ENCODE measurements at regions not wholly inside any gene's neighbourhood (a gene's known extent, or its start where the extent isn't known, plus 50 kb on each side); places are given as distances from the start of the nearest gene placed in this dataset.

- TF ChIP-seq FOS (IDR thresholded peaks at IDR 0.05; ENCODE audit: borderline replicate concordance, extremely low read depth, insufficient read length) (no peak), JUNB (IDR thresholded peaks at IDR 0.05) (no peak), SMC3 (IDR thresholded peaks at IDR 0.05; ENCODE audit: borderline replicate concordance, low read length) (no peak), ZNF592 (IDR thresholded peaks at IDR 0.05) (no peak), EZH2 (IDR thresholded peaks at IDR 0.05; ENCODE audit: borderline replicate concordance, control insufficient read depth, low read depth, low read length) (no peak), GABPA (IDR thresholded peaks at IDR 0.05; ENCODE audit: low read depth) (no peak), CUX1 (IDR thresholded peaks at IDR 0.05; ENCODE audit: insufficient replicate concordance, low read depth, low read length) (no peak), NFIC (IDR thresholded peaks at IDR 0.05; ENCODE audit: low read depth, low read length) (no peak), HDAC6 (IDR thresholded peaks at IDR 0.05; ENCODE audit: unreplicated experiment) (no peak), POU2F2 (IDR thresholded peaks at IDR 0.05; ENCODE audit: borderline replicate concordance, low read depth, low read length) (no peak), CBX5 (IDR thresholded peaks at IDR 0.05; ENCODE audit: low read depth) (no peak)
- H4K20me1 ChIP-seq (ENCODE audit: control insufficient read depth, insufficient read depth), result no peaks in the 10 kb centered on the region
- POLR2A ChIA-PET, result no interaction called here
- no TSS peak for BruUV-seq (replicated peaks)
- RAD21 ChIA-PET (ENCODE audit: unreplicated experiment), result no interaction called here
- H3K9ac ChIP-seq (ENCODE audit: control insufficient read depth, insufficient read depth, low read length), result no peak overlapping the region
- no peak overlapping the region for H3K4me3 ChIP-seq
- H3K79me2 ChIP-seq (ENCODE audit: control insufficient read depth, insufficient read depth, low read length), result no peaks in the 10 kb centered on the region
- H3K4me1 ChIP-seq (ENCODE audit: control insufficient read depth, insufficient read depth, low read length), result peaks cover 7% of the 10 kb centered on the region; the same call in 1 of the 2 replicates
- in situ Hi-C loops (cut with MboI) (no loop called here), intact Hi-C loops (cut with micrococcal nuclease; ENCODE audit: unreplicated experiment) (no loop called here)
- ATAC-seq, result peak; percentile 30
- no peaks in the 10 kb centered on the region; the same call in 2 of the 3 replicates for H3K9me3 ChIP-seq (replicated peaks; ENCODE audit: control insufficient read depth, insufficient read depth, low read length)
- H3K27me3 ChIP-seq (replicated peaks in 1 of 2; ENCODE audit: control insufficient read depth in 2 of 2, insufficient read depth in 2 of 2, low read length in 1 of 2), result no peaks in the 10 kb centered on the region
- CTCF ChIA-PET, result interaction anchor here (1.5 to 1.9 kb wide), 2 partner anchors 9 to 52 kb away, joined by 3 to 6 read pairs; no protein-coding TSS in a partner anchor
- H3K36me3 ChIP-seq (ENCODE audit: control insufficient read depth in 2 of 2, insufficient read depth in 2 of 2, low read length in 1 of 2), result no peaks in the 10 kb centered on the region
- no peak for FAIRE-seq
- SMC1A ChIA-PET (ENCODE audit: uncharacterized antibody, unreplicated experiment), result interaction anchor here (1.3 kb wide), 1 partner anchor 55 kb away, joined by 3 read pairs; no protein-coding TSS in a partner anchor
- H3K27ac ChIP-seq (ENCODE audit: control insufficient read depth, insufficient read depth), result no peak overlapping the region
- 87% methylated on average over 4 of the region's 4 CpGs for WGBS (ENCODE audit: insufficient coverage, insufficient replicate concordance, low lambda C conversion rate, missing lambda C conversion rate)
- no peak overlapping the region for H2AFZ ChIP-seq (ENCODE audit: control insufficient read depth, low read depth, low read length)
- H3K4me2 ChIP-seq (ENCODE audit: control insufficient read depth, insufficient read depth), result 0 out of 2 replicates have a peak overlapping the region, but pooled peaks have one; percentile 44
- DNase-seq (ENCODE audit: low read depth, low spot score), result no peak
These were observed 283.8 kb downstream of the SH3GL2 start for GRCh38 chr9:17862629-17863028.
